ENCODE measurements at regions not wholly inside any gene's neighbourhood (a gene's known extent, or its start where the extent isn't known, plus 50 kb on each side); places are given as distances from the start of the nearest gene placed in this dataset.
A peak's percentile ranks its signal among the peaks of the same experiment; 100 is the strongest.
"Not testable (repeated sequence)": the region's sequence is repeated elsewhere in the genome, so short reads cannot be mapped to it uniquely, and the experiment has no call there.

GRCh38 chr18:9021458-9021857, 81.0 kb upstream of the NDUFV2 start:
- H3K36me3 ChIP-seq (ENCODE audit: control insufficient read depth in 5 of 5, insufficient read depth in 5 of 5, low read length in 5 of 5) = no peaks in the 10 kb centered on the region
- peaks cover 0 to 2% (median 0%) of the 10 kb centered on the region in 5 donors for H3K27me3 ChIP-seq (ENCODE audit: control insufficient read depth in 5 of 5, insufficient read depth in 4 of 5, low read length in 5 of 5)
- H3K4me1 ChIP-seq (ENCODE audit: control insufficient read depth in 5 of 5, insufficient read depth in 5 of 5, low read length in 5 of 5) = peaks cover 6 to 23% (median 16%) of the 10 kb centered on the region in 5 donors
- no peak overlapping the region for H3K9ac ChIP-seq (ENCODE audit: low read length in 5 of 5)
- no peak overlapping the region for H3K27ac ChIP-seq (ENCODE audit: low read depth, low read length)
- no peak overlapping the region for H3K4me3 ChIP-seq (ENCODE audit: low read depth in 1 of 5, low read length in 5 of 5)
- peaks cover 0 to 8% (median 3%) of the 10 kb centered on the region in 5 donors for H3K9me3 ChIP-seq (ENCODE audit: control insufficient read depth in 5 of 5, low read length in 5 of 5)

- Histone ChIP-seq H3K36me3 (ENCODE audit: control insufficient read depth in 5 of 5, insufficient read depth in 5 of 5, low read length in 5 of 5) (no peaks in the 10 kb centered on the region), H3K27me3 (ENCODE audit: control insufficient read depth in 5 of 5, insufficient read depth in 4 of 5, low read length in 5 of 5) (peaks cover 0 to 2% (median 0%) of the 10 kb centered on the region in 5 donors), H3K9ac (ENCODE audit: low read length in 5 of 5) (no peak overlapping the region), H3K27ac (ENCODE audit: low read depth, low read length) (peak overlapping the region; percentile 44), H3K4me1 (ENCODE audit: control insufficient read depth in 5 of 5, insufficient read depth in 5 of 5, low read length in 5 of 5) (peaks cover 4 to 12% (median 5%) of the 10 kb centered on the region in 5 donors), H3K9me3 (ENCODE audit: control insufficient read depth in 5 of 5, low read length in 5 of 5) (peaks cover 0 to 8% (median 3%) of the 10 kb centered on the region in 5 donors), H3K4me3 (ENCODE audit: low read depth in 1 of 5, low read length in 5 of 5) (no peak overlapping the region)
Measured at GRCh38 chr18:9022397-9023155, 79.9 kb upstream of the NDUFV2 start.

DNA sequence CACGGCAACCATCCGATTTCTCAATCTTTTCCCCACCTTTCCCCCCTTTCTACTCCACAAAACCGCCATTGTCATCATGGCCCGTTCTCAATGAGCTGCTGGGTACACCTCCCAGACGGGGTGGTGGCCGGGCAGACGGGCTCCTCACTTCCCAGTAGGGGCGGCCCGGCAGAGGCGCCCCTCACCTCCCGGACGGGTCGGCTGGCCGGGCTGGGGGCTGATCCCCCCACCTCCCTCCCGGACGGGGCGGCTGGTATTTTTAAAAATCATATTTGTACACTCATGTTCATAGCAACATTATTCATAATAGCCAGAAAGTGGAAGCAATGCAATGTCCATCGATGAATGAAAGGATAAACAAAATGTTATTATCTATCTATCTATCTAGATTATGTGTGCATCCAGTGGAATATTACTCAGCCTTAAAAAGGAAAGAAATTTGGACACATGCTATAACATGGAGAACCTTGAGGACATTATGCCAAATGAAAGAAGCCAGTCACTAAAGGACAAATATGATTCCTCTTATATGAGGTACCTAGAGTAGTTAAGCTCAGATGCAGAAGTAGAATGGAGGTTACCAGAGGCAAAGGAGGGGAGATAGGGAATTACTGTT, 78.4 kb upstream of the NDUFV2 start:
- H3K27me3 ChIP-seq (ENCODE audit: control insufficient read depth in 5 of 5, insufficient read depth in 4 of 5, low read length in 5 of 5); H3K9ac ChIP-seq (ENCODE audit: low read length in 5 of 5): not testable (repeated sequence)

DNA sequence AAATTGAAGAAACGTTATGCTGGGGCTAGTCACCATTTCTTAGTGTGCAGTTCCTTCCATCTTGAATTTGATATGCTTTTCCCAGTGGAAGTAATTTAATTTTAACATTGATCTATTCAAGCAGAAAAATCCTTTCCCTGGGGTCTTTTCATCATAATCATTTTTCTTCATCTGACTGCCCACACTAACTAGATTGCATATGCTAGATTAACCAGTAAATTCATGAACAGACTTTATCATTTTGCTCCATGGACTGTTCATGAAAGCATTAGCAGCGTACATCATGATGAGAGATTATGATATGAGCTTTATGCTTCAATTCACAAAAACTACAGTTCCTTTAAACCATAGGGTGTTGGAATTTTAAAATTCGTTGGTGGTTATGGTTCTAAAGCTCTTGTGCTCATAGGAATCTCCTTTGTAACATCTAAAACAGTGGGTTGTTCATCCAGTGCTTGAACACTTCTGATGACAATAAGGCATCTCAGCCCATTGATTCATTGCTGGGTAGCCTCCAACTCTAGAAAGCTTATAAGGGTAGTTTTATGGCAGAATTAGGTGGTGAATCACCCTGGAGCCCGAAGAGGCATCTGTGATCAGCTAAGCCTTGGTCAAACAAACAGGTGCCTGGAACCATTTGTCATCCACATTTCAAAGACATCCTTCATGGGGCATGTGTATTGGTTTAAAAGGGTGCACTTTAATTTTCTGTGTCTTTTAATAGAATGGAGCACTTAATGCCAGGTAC, 77.2 kb upstream of the NDUFV2 start:
- Histone ChIP-seq H3K36me3 (ENCODE audit: control insufficient read depth in 5 of 5, insufficient read depth in 5 of 5, low read length in 5 of 5) (no peaks in the 10 kb centered on the region), H3K4me3 (ENCODE audit: low read depth in 1 of 5, low read length in 5 of 5) (no peak overlapping the region), H3K9me3 (ENCODE audit: control insufficient read depth in 5 of 5, low read length in 5 of 5) (no peaks in the 10 kb centered on the region), H3K27ac (ENCODE audit: low read depth, low read length) (no peak overlapping the region), H3K27me3 (ENCODE audit: control insufficient read depth in 5 of 5, insufficient read depth in 4 of 5, low read length in 5 of 5) (no peaks in the 10 kb centered on the region), H3K9ac (ENCODE audit: low read length in 5 of 5) (no peak overlapping the region), H3K4me1 (ENCODE audit: control insufficient read depth in 5 of 5, insufficient read depth in 5 of 5, low read length in 5 of 5) (peaks cover 0 to 6% (median 0%) of the 10 kb centered on the region in 5 donors)

More for the DNA sequence above, 78.4 kb upstream of the NDUFV2 start:
- H3K36me3 ChIP-seq (ENCODE audit: control insufficient read depth in 5 of 5, insufficient read depth in 5 of 5, low read length in 5 of 5); H3K9me3 ChIP-seq (ENCODE audit: control insufficient read depth in 5 of 5, low read length in 5 of 5); H3K4me1 ChIP-seq (ENCODE audit: control insufficient read depth in 5 of 5, insufficient read depth in 5 of 5, low read length in 5 of 5); H3K27ac ChIP-seq (ENCODE audit: low read depth, low read length); H3K4me3 ChIP-seq (ENCODE audit: low read depth in 1 of 5, low read length in 5 of 5): not testable (repeated sequence)

DNA sequence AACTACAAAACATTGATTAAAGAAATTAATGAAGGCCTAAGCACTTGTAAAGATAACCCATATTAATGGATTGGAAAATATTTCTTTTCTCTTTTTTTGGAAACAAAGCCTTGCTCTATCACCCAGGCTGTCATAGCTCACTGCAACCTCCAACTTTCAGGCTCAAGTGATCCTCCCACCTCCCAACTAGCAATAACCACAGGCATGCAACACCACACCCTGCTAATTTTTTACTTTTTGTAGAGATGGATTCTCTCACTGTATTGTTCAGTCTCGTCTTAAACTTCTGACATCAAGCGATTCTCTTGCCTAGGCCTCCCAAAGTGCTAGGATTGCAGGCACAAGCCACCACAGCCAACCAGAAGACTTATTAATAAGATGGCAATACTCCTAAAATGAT, 73.4 kb upstream of the NDUFV2 start:
- Histone ChIP-seq H3K9ac (ENCODE audit: low read length in 5 of 5) (no peak overlapping the region), H3K27me3 (ENCODE audit: control insufficient read depth in 5 of 5, insufficient read depth in 4 of 5, low read length in 5 of 5) (no peaks in the 10 kb centered on the region), H3K9me3 (ENCODE audit: control insufficient read depth in 5 of 5, low read length in 5 of 5) (no peaks in the 10 kb centered on the region), H3K36me3 (ENCODE audit: control insufficient read depth in 5 of 5, insufficient read depth in 5 of 5, low read length in 5 of 5) (no peaks in the 10 kb centered on the region), H3K4me3 (ENCODE audit: low read depth in 1 of 5, low read length in 5 of 5) (no peak overlapping the region), H3K27ac (ENCODE audit: low read depth, low read length) (no peak overlapping the region), H3K4me1 (ENCODE audit: control insufficient read depth in 5 of 5, insufficient read depth in 5 of 5, low read length in 5 of 5) (no peaks in the 10 kb centered on the region)

DNA sequence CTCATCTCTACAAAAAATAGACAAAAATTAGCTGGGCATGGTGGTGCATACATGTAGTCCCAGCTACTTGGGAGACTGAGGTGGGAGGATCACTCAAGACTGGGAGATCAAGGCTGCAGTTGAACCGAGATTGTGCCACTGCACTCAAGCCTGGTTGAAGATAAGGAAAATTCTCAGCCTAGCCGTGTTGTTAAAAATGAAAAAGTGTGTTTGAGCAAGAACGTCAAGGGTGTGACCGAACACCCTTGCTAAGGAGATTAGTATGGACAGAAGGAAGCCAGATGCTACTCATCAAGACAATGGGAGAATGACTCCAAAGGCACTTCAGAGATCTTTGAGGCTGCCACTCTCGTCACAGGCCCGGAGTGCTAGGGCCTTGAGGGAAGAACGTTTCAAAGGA, 70.0 kb upstream of the NDUFV2 start:
- Histone ChIP-seq H3K9ac (ENCODE audit: low read length in 5 of 5) (no peak overlapping the region), H3K9me3 (ENCODE audit: control insufficient read depth in 5 of 5, low read length in 5 of 5) (peaks cover 0 to 3% (median 0%) of the 10 kb centered on the region in 5 donors), H3K36me3 (ENCODE audit: control insufficient read depth in 5 of 5, insufficient read depth in 5 of 5, low read length in 5 of 5) (no peaks in the 10 kb centered on the region), H3K4me1 (ENCODE audit: control insufficient read depth in 5 of 5, insufficient read depth in 5 of 5, low read length in 5 of 5) (no peaks in the 10 kb centered on the region), H3K27me3 (ENCODE audit: control insufficient read depth in 5 of 5, insufficient read depth in 4 of 5, low read length in 5 of 5) (no peaks in the 10 kb centered on the region), H3K27ac (ENCODE audit: low read depth, low read length) (no peak overlapping the region), H3K4me3 (ENCODE audit: low read depth in 1 of 5, low read length in 5 of 5) (no peak overlapping the region)

DNA sequence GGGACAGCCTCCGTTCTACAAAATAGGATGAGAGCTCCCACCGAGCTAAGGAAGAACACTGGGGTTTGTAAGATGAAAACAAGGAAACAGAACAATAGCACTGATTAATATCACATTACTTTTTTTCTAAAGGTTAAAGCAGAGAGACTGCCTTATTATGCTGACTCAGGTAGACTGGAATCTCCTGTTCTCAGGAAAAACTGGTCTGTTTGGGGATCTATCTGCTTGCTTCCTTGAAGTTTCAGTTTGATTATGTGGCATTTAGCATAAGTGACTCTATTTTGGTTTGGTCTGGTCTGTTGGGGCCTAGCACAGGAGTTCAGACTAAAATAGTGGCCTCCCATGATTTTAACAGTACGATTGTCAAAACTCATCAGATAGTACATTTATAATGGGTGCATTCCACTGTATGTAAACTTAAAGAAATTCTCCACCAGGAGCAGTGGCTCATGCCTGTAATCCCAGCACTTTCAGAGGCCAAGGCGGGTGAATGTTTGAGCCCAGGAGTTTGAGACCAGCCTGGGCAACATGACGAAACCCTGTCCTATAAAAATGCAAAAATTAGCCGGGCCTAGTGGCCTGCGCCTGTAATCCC, 64.1 kb upstream of the NDUFV2 start:
- H3K36me3 ChIP-seq (ENCODE audit: control insufficient read depth in 5 of 5, insufficient read depth in 5 of 5, low read length in 5 of 5) = no peaks in the 10 kb centered on the region
- no peaks in the 10 kb centered on the region for H3K27me3 ChIP-seq (ENCODE audit: control insufficient read depth in 5 of 5, insufficient read depth in 4 of 5, low read length in 5 of 5)
- H3K9ac ChIP-seq (ENCODE audit: low read length in 5 of 5) = no peak overlapping the region
- no peak overlapping the region for H3K4me3 ChIP-seq (ENCODE audit: low read depth in 1 of 5, low read length in 5 of 5)
- H3K4me1 ChIP-seq (ENCODE audit: control insufficient read depth in 5 of 5, insufficient read depth in 5 of 5, low read length in 5 of 5) = no peaks in the 10 kb centered on the region
- H3K27ac ChIP-seq (ENCODE audit: low read depth, low read length) = no peak overlapping the region
- H3K9me3 ChIP-seq (ENCODE audit: control insufficient read depth in 5 of 5, low read length in 5 of 5) = peaks cover 0 to 3% (median 0%) of the 10 kb centered on the region in 5 donors

- Histone ChIP-seq H3K9me3 (ENCODE audit: control insufficient read depth in 5 of 5, low read length in 5 of 5) (peaks cover 0 to 3% (median 0%) of the 10 kb centered on the region in 5 donors), H3K27ac (ENCODE audit: low read depth, low read length) (no peak overlapping the region), H3K4me1 (ENCODE audit: control insufficient read depth in 5 of 5, insufficient read depth in 5 of 5, low read length in 5 of 5) (no peaks in the 10 kb centered on the region), H3K9ac (ENCODE audit: low read length in 5 of 5) (no peak overlapping the region), H3K36me3 (ENCODE audit: control insufficient read depth in 5 of 5, insufficient read depth in 5 of 5, low read length in 5 of 5) (no peaks in the 10 kb centered on the region), H3K4me3 (ENCODE audit: low read depth in 1 of 5, low read length in 5 of 5) (no peak overlapping the region), H3K27me3 (ENCODE audit: control insufficient read depth in 5 of 5, insufficient read depth in 4 of 5, low read length in 5 of 5) (no peaks in the 10 kb centered on the region)
Measured at GRCh38 chr18:9039441-9040071, 62.9 kb upstream of the NDUFV2 start.

DNA sequence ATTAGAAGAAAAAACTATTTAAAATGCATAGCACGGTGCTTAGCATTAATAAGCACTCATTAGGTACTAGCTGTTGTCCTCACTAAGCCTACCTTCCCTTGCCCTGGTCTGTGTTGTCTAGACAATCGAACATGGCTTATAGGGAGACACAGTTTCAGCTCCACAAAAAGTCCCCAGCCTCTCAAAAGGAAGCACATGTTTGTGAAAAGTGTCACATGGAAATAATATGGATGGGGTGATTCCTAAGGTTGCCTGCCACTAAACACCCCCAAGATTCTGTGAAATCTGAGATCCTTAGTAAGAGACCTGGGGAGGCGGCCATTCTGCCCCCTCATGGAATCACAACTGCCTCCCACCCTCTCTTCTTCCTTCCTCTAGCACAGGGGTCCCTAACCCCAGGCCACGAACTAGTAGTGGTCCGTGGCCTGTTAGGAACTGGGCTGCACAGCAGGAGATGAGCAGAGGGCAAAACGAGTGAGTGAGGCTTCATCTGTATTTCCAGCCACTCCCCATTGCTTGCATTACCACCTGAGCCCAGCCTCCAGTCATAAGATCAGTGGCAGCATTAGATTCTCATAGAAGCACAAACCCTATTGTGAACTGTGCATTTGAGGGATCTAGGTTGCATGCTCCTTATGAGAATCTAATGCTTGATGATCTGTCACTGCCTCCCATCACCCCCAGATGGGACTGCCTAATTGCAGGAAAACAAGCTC, 59.6 kb upstream of the NDUFV2 start:
- Histone ChIP-seq H3K9me3 (ENCODE audit: control insufficient read depth in 5 of 5, low read length in 5 of 5) (no peaks in the 10 kb centered on the region), H3K4me1 (ENCODE audit: control insufficient read depth in 5 of 5, insufficient read depth in 5 of 5, low read length in 5 of 5) (no peaks in the 10 kb centered on the region), H3K4me3 (ENCODE audit: low read depth in 1 of 5, low read length in 5 of 5) (no peak overlapping the region), H3K27me3 (ENCODE audit: control insufficient read depth in 5 of 5, insufficient read depth in 4 of 5, low read length in 5 of 5) (no peaks in the 10 kb centered on the region), H3K27ac (ENCODE audit: low read depth, low read length) (no peak overlapping the region), H3K36me3 (ENCODE audit: control insufficient read depth in 5 of 5, insufficient read depth in 5 of 5, low read length in 5 of 5) (no peaks in the 10 kb centered on the region), H3K9ac (ENCODE audit: low read length in 5 of 5) (no peak overlapping the region)
